Testis (tissue), 2 donors: ENCODE measurements at regions not wholly inside any gene's neighbourhood (a gene's known extent, or its start where the extent isn't known, plus 50 kb on each side); places are given as distances from the start of the nearest gene placed in this dataset.
"Not testable (repeated sequence)": the region's sequence is repeated elsewhere in the genome, so short reads cannot be mapped to it uniquely, and the experiment has no call there.

Source experiments
- DNase-seq: peaks from one replicate; pipeline ENCODE4 v3.0.0-alpha.2; 2019
- H3K27ac ChIP-seq, 2 donors: fragments of 200-600 bp; sonication (generic); one replicate each; pipeline ENCODE4 v1.5.1; 2019
- H3K27me3 ChIP-seq: fragments of 200-600 bp; sonication (generic); one replicate; pipeline ENCODE4 v1.5.1; 2019
- H3K36me3 ChIP-seq: fragments of 200-600 bp; sonication (generic); one replicate; pipeline ENCODE4 v1.5.1; 2017; ENCODE audit warnings: low read depth; ENCODE audit errors: missing control alignments
- H3K4me1 ChIP-seq: fragments of 200-600 bp; sonication (generic); one replicate; pipeline ENCODE4 v1.5.1; 2019
- H3K4me3 ChIP-seq, 2 donors: fragments of 200-600 bp; sonication (generic); one replicate each; pipeline ENCODE4 v1.5.1; 2017 to 2019
- H3K9me3 ChIP-seq: fragments of 200-600 bp; sonication (generic); one replicate; pipeline ENCODE4 v1.5.1; 2017
- CTCF ChIP-seq, 3 experiments: fragments of 450-650 bp in 2 of 3; fragments of 200-600 bp in 1 of 3; sonication (generic) in 1 of 3; IDR thresholded peaks; one replicate each; pipeline ENCODE4 v1.5.1; 2016 to 2019; ENCODE audit warnings: antibody characterized with exemption in 3 of 3, mild to moderate bottlenecking in 2 of 3, moderate library complexity in 1 of 3
- POLR2A ChIP-seq: fragments of 450-650 bp; IDR thresholded peaks from one replicate; pipeline ENCODE4 v1.6.1; 2017; ENCODE audit warnings: antibody characterized with exemption, mild to moderate bottlenecking, moderate library complexity
- WGBS, 2 donors: methylation state at CpG; one replicate each; pipeline ENCODE4 v1.1.5; 2018; 5-methylcytosine and 5-hydroxymethylcytosine counted together
- intact Hi-C: fragments of 100-400 bp; cut with DNase I; formaldehyde crosslinking; loops from one replicate; pipeline ENCODE4 v1.15.1; 2023; ENCODE audit warnings: low total_unique reads

- Histone ChIP-seq H3K27me3 (no peaks in the 10 kb centered on the region), H3K36me3 (no peaks in the 10 kb centered on the region), H3K27ac (no peak overlapping the region), H3K9me3 (no peaks in the 10 kb centered on the region), H3K4me1 (no peaks in the 10 kb centered on the region), H3K4me3 (no peak overlapping the region)
- intact Hi-C loops, result no loop called here
- WGBS, 2 donors, result 81 to 83% methylated on average over 1 of the region's 1 CpG
- no peak for DNase-seq
- TF ChIP-seq CTCF (IDR thresholded peaks at IDR 0.05), result no peak
- TF ChIP-seq POLR2A, result no peak
These were observed 208.3 kb upstream of the NT5E start for GRCh38 chr6:85241498-85242052.

- no peak for TF ChIP-seq POLR2A
- no peak for TF ChIP-seq CTCF (IDR thresholded peaks at IDR 0.05)
- Histone ChIP-seq H3K4me1 (no peaks in the 10 kb centered on the region), H3K4me3 (no peak overlapping the region), H3K36me3 (no peaks in the 10 kb centered on the region), H3K27ac (no peak overlapping the region), H3K27me3 (no peaks in the 10 kb centered on the region), H3K9me3 (no peaks in the 10 kb centered on the region)
- DNase-seq, result no peak
- intact Hi-C loops, result no loop called here
- 73 to 90% methylated on average over 1 of the region's 1 CpG for WGBS, 2 donors
These were observed 209.0 kb upstream of the NT5E start for GRCh38 chr6:85240787-85241385.

DNA sequence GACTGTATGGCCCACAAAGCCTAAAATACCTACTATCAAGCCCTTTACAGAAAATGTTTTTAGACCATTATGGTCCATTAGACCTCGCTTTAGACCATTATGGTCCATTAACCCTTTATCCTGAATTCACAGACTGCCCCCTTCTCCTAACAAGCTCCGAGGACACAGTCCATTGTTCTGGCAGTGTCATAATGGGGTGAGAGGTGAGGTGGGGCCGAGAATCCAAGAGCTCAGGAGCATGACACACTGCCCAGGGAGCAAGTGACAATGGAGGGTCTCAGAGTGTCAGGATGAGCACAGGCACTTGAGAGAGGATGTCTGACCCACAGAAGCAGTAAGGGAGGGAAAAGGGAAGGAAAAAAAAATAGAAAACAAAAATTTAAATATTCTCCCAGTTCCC is 212.4 kb upstream of the NT5E start:
- intact Hi-C loops, result no loop called here
- no peak overlapping the region for H3K4me3 ChIP-seq
- no peaks in the 10 kb centered on the region for H3K9me3 ChIP-seq
- DNase-seq, result no peak
- H3K27ac ChIP-seq, result no peak overlapping the region
- 76 to 85% methylated on average over 3 of the region's 3 CpGs for WGBS, 2 donors
- H3K27me3 ChIP-seq, result no peaks in the 10 kb centered on the region
- no peaks in the 10 kb centered on the region for H3K4me1 ChIP-seq
- no peak for TF ChIP-seq POLR2A
- TF ChIP-seq CTCF (IDR thresholded peaks at IDR 0.05), result no peak
- no peaks in the 10 kb centered on the region for H3K36me3 ChIP-seq

- intact Hi-C loops, result no loop called here
- Histone ChIP-seq H3K4me3 (no peak overlapping the region), H3K36me3 (no peaks in the 10 kb centered on the region), H3K27ac (no peak overlapping the region), H3K4me1 (no peaks in the 10 kb centered on the region), H3K9me3 (no peaks in the 10 kb centered on the region), H3K27me3 (no peaks in the 10 kb centered on the region)
- TF ChIP-seq CTCF (IDR thresholded peaks at IDR 0.05) (no peak), POLR2A (no peak)
- WGBS, 2 donors, result 64 to 74% methylated on average over 3 of the region's 3 CpGs
- no peak for DNase-seq
These were observed 213.2 kb upstream of the NT5E start for GRCh38 chr6:85236636-85237035.

DNA sequence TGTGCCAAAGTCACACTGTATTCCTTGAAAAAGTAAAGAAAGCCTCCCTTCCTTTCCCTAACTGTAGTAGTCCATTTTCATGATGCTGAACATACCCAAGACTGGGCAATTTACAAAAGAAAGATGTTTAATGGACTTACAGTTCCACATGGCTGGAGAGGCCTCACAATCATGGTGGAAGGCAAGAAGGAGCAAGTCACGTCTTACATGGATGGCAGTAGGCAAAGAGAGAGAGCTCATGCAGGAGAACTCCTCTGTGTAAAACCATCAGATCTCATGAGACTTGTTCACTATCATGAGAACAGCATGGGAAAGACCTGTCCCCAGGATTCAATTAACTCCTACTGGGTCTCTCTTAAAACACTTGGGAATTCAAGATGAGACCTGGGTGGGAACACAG is 222.5 kb upstream of the NT5E start:
- intact Hi-C loops, H3K4me3 ChIP-seq, DNase-seq, H3K27ac ChIP-seq, H3K27me3 ChIP-seq, H3K9me3 ChIP-seq, H3K4me1 ChIP-seq, H3K36me3 ChIP-seq: not testable (repeated sequence)
- WGBS, 2 donors, result 35 to 67% methylated on average over 1 of the region's 1 CpG

DNA sequence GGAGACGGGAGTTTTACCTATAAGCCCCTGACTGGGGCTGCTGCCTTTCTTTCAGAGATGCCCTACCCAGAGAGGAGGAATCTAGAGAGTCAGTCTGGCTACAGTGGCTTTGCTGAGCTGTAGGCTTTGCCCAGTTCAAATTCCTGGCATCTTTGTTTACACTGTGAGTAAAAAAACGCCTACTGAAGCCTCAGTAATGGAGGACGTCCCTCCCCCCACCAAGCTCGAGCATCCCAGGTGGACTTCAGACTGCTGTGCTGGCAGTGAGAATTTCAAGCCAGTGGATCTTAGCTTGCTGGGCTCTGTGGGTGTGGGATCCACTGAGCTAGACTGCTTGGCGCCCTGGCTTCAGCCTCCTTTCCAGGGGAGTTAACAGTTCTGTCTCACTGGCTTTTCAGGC is 237.1 kb upstream of the NT5E start:
- H3K36me3 ChIP-seq, intact Hi-C loops, H3K4me3 ChIP-seq, H3K9me3 ChIP-seq, H3K27ac ChIP-seq, H3K4me1 ChIP-seq, H3K27me3 ChIP-seq, DNase-seq: not testable (repeated sequence)
- WGBS, 2 donors, result 41 to 43% methylated on average over 4 to 5 of the region's 5 CpGs
